HCT116 (cell line): ENCODE measurements at regions not wholly inside any gene's neighbourhood (a gene's known extent, or its start where the extent isn't known, plus 50 kb on each side); places are given as distances from the start of the nearest gene placed in this dataset.

Experiments used
- ATAC-seq: fragments of 200-7000 bp; cut with Tn5 transposase; 2 replicates; pipeline ENCODE4 v1.9.1; 2020; ENCODE audit warnings: mild to moderate bottlenecking, moderate library complexity
- BruUV-seq: library from RNA; stranded (reverse); fragments of 400-500 nt; replicated peaks from 2 replicates; lab custom pipeline; 2021; lab: Mats Ljungman, UMichigan
- CTCF ChIA-PET: fragments of 300-600 bp; sonication (Branson Sonifier 250); formaldehyde crosslinking; loops from one replicate; lab custom pipeline; 2021; ENCODE audit warnings: antibody characterized with exemption; lab: Charles Lee
- POLR2A ChIA-PET: fragments of 300-600, 350-600 bp; sonication (Branson Sonifier 250); formaldehyde crosslinking; loops from one replicate; lab custom pipeline; 2021; ENCODE audit warnings: antibody characterized with exemption; lab: Charles Lee
- RAD21 ChIA-PET, 2 experiments: fragments of 300-600 bp; sonication (Branson Sonifier 250); formaldehyde crosslinking; loops; one replicate each; lab custom pipeline; 2023; ENCODE audit warnings: low total read pairs in 2 of 2; ENCODE audit not compliant: uncharacterized antibody in 2 of 2, unreplicated experiment in 2 of 2, low non-redundant PET in 1 of 2; lab: Charles Lee
- DNase-seq: peaks from one replicate; pipeline ENCODE4 v3.0.0-alpha.2; 2010; ENCODE audit warnings: low read depth, low spot score
- H2AFZ ChIP-seq: fragments of 200-600 bp; shearing (Covaris generic), sonication (generic); 2 replicates; pipeline ENCODE4 v1.6.1; 2017; ENCODE audit warnings: low read depth, mixed run types, mixed read lengths, antibody characterized with exemption, low read length; ENCODE audit not compliant: poor library complexity, severe bottlenecking
- H3K27ac ChIP-seq: 2 replicates; pipeline ENCODE4 v1.5.1; 2012; ENCODE audit warnings: low read depth, low read length
- H3K27me3 ChIP-seq: fragments of 200-600 bp; sonication (generic); 2 replicates; pipeline ENCODE4 v1.6.1; 2016; ENCODE audit warnings: mixed run types, low read length, mixed read lengths; ENCODE audit not compliant: insufficient read depth
- H3K36me3 ChIP-seq, 2 experiments: fragments of 200-500 bp in 1 of 2; fragments of 200-600 bp in 1 of 2; sonication (Bioruptor generic) in 1 of 2; sonication (generic) in 1 of 2; 2 replicates each; pipeline versions ENCODE4 v1.5.1 to v1.6.1; 2014 to 2016; ENCODE audit warnings: low read length in 2 of 2, inconsistent platforms in 1 of 2, mixed read lengths in 1 of 2, mixed run types in 1 of 2; ENCODE audit not compliant: insufficient read depth in 2 of 2, control insufficient read depth in 1 of 2
- H3K4me1 ChIP-seq, 2 experiments: fragments of 200-600 bp in 1 of 2; sonication (generic) in 1 of 2; 2 replicates each; pipeline versions ENCODE4 v1.5.1 to v1.6.1; 2012 to 2017; ENCODE audit warnings: low read length in 2 of 2, inconsistent platforms in 1 of 2, mild to moderate bottlenecking in 1 of 2, mixed read lengths in 1 of 2, mixed run types in 1 of 2, moderate library complexity in 1 of 2; ENCODE audit not compliant: insufficient read depth in 2 of 2, control insufficient read depth in 1 of 2
- H3K4me2 ChIP-seq: fragments of 200-600 bp; sonication (generic); 2 replicates; pipeline ENCODE4 v1.6.1; 2017; ENCODE audit warnings: mixed run types, low read length, mixed read lengths
- H3K4me3 ChIP-seq, 2 experiments: fragments of 200-600 bp in 1 of 2; sonication (generic) in 1 of 2; replicated peaks in 1 of 2; 2 replicates each; pipeline ENCODE4 v1.5.1; 2011 to 2016; ENCODE audit warnings: low read length in 2 of 2, control low read depth in 1 of 2, low read depth in 1 of 2, mild to moderate bottlenecking in 1 of 2, mixed read lengths in 1 of 2, mixed run types in 1 of 2
- H3K79me2 ChIP-seq: fragments of 200-600 bp; sonication (generic); 2 replicates; pipeline ENCODE4 v1.6.1; 2017; ENCODE audit warnings: mild to moderate bottlenecking, mixed run types, low read length, moderate library complexity, mixed read lengths; ENCODE audit not compliant: insufficient read depth
- H3K9ac ChIP-seq: fragments of 200-600 bp; sonication (generic); 2 replicates; pipeline ENCODE4 v1.6.1; 2016; ENCODE audit warnings: low read length, mixed read lengths
- H3K9me2 ChIP-seq: fragments of 200-600 bp; sonication (generic), shearing (Covaris generic); 2 replicates; pipeline ENCODE4 v1.6.1; 2017; ENCODE audit warnings: mixed run types, mild to moderate bottlenecking, moderate library complexity; ENCODE audit not compliant: insufficient read depth
- H3K9me3 ChIP-seq, 2 experiments: fragments of 200-500 bp in 1 of 2; fragments of 200-600 bp in 1 of 2; sonication (Bioruptor generic) in 1 of 2; sonication (generic) in 1 of 2; 2 replicates each; pipeline ENCODE4 v1.6.1; 2014 to 2017; ENCODE audit warnings: low read length in 2 of 2, mixed read lengths in 2 of 2, inconsistent platforms in 1 of 2, low read depth in 1 of 2, mild to moderate bottlenecking in 1 of 2, mixed run types in 1 of 2, moderate library complexity in 1 of 2; ENCODE audit not compliant: control insufficient read depth in 1 of 2, insufficient read depth in 1 of 2
- H4K20me1 ChIP-seq: fragments of 200-600 bp; sonication (generic), shearing (Covaris generic); 2 replicates; pipeline ENCODE4 v1.6.1; 2017; ENCODE audit warnings: mixed run types, mild to moderate bottlenecking, moderate library complexity; ENCODE audit not compliant: insufficient read depth
- ATF3 ChIP-seq: IDR thresholded peaks from 2 replicates; pipeline ENCODE4 v1.6.1; 2012
- CBX3 ChIP-seq: IDR thresholded peaks from 2 replicates; pipeline ENCODE4 v1.6.1; 2012; ENCODE audit warnings: low read depth
- CEBPB ChIP-seq: IDR thresholded peaks from 2 replicates; pipeline ENCODE4 v1.6.1; 2012; ENCODE audit warnings: low read depth
- CTCF ChIP-seq, 3 experiments: fragments of 200-600 bp in 1 of 3; sonication (generic) in 1 of 3; IDR thresholded peaks in 2 of 3; conservative IDR thresholded peaks in 1 of 3; 2 replicates each; pipeline ENCODE4 v1.5.1; 2012 to 2017; ENCODE audit warnings: low read depth in 2 of 3, low read length in 2 of 3, antibody characterized with exemption in 1 of 3, borderline replicate concordance in 1 of 3, control low read depth in 1 of 3, mild to moderate bottlenecking in 1 of 3, mixed read lengths in 1 of 3, mixed run types in 1 of 3, moderate library complexity in 1 of 3; ENCODE audit not compliant: insufficient read depth in 1 of 3
- EGR1 ChIP-seq: IDR thresholded peaks from 2 replicates; pipeline ENCODE4 v1.6.1; 2012; ENCODE audit warnings: low read depth
- ELF1 ChIP-seq: IDR thresholded peaks from 2 replicates; pipeline ENCODE4 v1.6.1; 2012; ENCODE audit warnings: low read depth, borderline replicate concordance
- EZH2 ChIP-seq: fragments of 200-600 bp; sonication (generic); IDR thresholded peaks from 2 replicates; pipeline ENCODE4 v1.6.1; 2017; ENCODE audit warnings: antibody characterized with exemption, mixed run types
- EZH2phosphoT487 ChIP-seq: fragments of 200-600 bp; IDR thresholded peaks from 2 replicates; pipeline ENCODE4 v1.6.1; 2018; ENCODE audit warnings: antibody characterized with exemption, borderline replicate concordance
- FOSL1 ChIP-seq: IDR thresholded peaks from 2 replicates; pipeline ENCODE4 v1.6.1; 2012; ENCODE audit warnings: low read depth
- POLR2AphosphoS5 ChIP-seq: IDR thresholded peaks from 2 replicates; pipeline ENCODE4 v1.6.1; 2011; ENCODE audit warnings: mild to moderate bottlenecking, low read depth, low read length, moderate library complexity
- RAD21 ChIP-seq: IDR thresholded peaks from 2 replicates; pipeline ENCODE4 v1.6.1; 2012; ENCODE audit warnings: low read depth, mild to moderate bottlenecking
- SIN3A ChIP-seq: IDR thresholded peaks from 2 replicates; pipeline ENCODE4 v1.6.1; 2012; ENCODE audit warnings: low read depth
- SP1 ChIP-seq: IDR thresholded peaks from 2 replicates; pipeline ENCODE4 v1.6.1; 2012; ENCODE audit warnings: low read depth
- SRF ChIP-seq: IDR thresholded peaks from 2 replicates; pipeline ENCODE4 v1.6.1; 2012; ENCODE audit warnings: low read depth
- TCF7L2 ChIP-seq: IDR thresholded peaks from 2 replicates; pipeline ENCODE4 v1.7.0; 2011; ENCODE audit warnings: borderline replicate concordance, inconsistent platforms; ENCODE audit not compliant: insufficient read depth, insufficient read length; ENCODE audit errors: extremely low read depth
- YY1 ChIP-seq: IDR thresholded peaks from 2 replicates; pipeline ENCODE4 v1.6.1; 2011; ENCODE audit warnings: low read length, low read depth, moderate library complexity, mild to moderate bottlenecking; ENCODE audit not compliant: insufficient replicate concordance; ENCODE audit errors: extremely low read depth
- ZBTB33 ChIP-seq: IDR thresholded peaks from 2 replicates; pipeline ENCODE4 v1.6.1; 2011; ENCODE audit warnings: mild to moderate bottlenecking, low read length, moderate library complexity; ENCODE audit not compliant: insufficient replicate concordance; ENCODE audit errors: extremely low read depth
- ZFX ChIP-seq: fragments of 450-650 bp; IDR thresholded peaks from 2 replicates; pipeline ENCODE4 v1.6.1; 2017
- ZNF274 ChIP-seq: fragments of 200-500 bp; sonication (Bioruptor generic); IDR thresholded peaks from 2 replicates; pipeline ENCODE4 v1.6.1; 2014; ENCODE audit warnings: mild to moderate bottlenecking, low read depth, low read length, inconsistent platforms
- intact Hi-C: fragments of 100-400 bp; cut with micrococcal nuclease; formaldehyde crosslinking; loops from 2 replicates; pipeline ENCODE4 v1.10.0; 2022

- no peak for TF ChIP-seq SP1
- no peak for TF ChIP-seq YY1
- no peak for TF ChIP-seq EZH2
- no peak for TF ChIP-seq FOSL1
- TF ChIP-seq TCF7L2, result no peak
- no peak for TF ChIP-seq RAD21
- TF ChIP-seq EZH2phosphoT487, result no peak
- TF ChIP-seq EGR1, result no peak
- no peak for TF ChIP-seq ATF3
- TF ChIP-seq SRF, result no peak
- no peak for TF ChIP-seq SIN3A
- no peak for TF ChIP-seq CEBPB
- TF ChIP-seq ZFX, result no peak
- no peak for TF ChIP-seq ZBTB33
- no peak for TF ChIP-seq CBX3
- TF ChIP-seq ELF1, result no peak
- no peak for TF ChIP-seq CTCF (IDR thresholded peaks at IDR 0.05 in 2 of 3, conservative IDR thresholded peaks at IDR 0.05 in 1 of 3; ENCODE audit: borderline replicate concordance in 1 of 3, insufficient read depth in 1 of 3, low read depth in 2 of 3, low read length in 2 of 3)
- no peak for TF ChIP-seq ZNF274
- TF ChIP-seq POLR2AphosphoS5, result no peak
- Histone ChIP-seq H3K4me3 (no peak overlapping the region), H3K4me1 (no peaks in the 10 kb centered on the region), H3K27ac (no peak overlapping the region), H3K27me3 (no peaks in the 10 kb centered on the region), H3K9ac (no peak overlapping the region), H3K79me2 (no peaks in the 10 kb centered on the region), H4K20me1 (no peaks in the 10 kb centered on the region), H3K36me3 (no peaks in the 10 kb centered on the region), H3K9me2 (no peaks in the 10 kb centered on the region), H3K9me3 (no peaks in the 10 kb centered on the region), H3K4me2 (no peak overlapping the region), H2AFZ (no peak overlapping the region)
- ChIA-PET CTCF (no interaction called here), POLR2A (no interaction called here), RAD21 (no interaction called here)
- BruUV-seq, result no TSS peak
- intact Hi-C loops, result no loop called here
- no peak for ATAC-seq
- no peak for DNase-seq
These were observed 206.3 kb downstream of the THBS2 start for GRCh38 chr6:169047345-169047744.
